UCSD-AML1 (cell line): ENCODE measurements at regions not wholly inside any gene's neighbourhood (a gene's known extent, or its start where the extent isn't known, plus 50 kb on each side); places are given as distances from the start of the nearest gene placed in this dataset.

Experiments used
- DNase-seq: peaks from one replicate; lab custom pipeline; 2025; ENCODE audit not compliant: unreplicated experiment; lab: John Stamatoyannopoulos, UW

DNA sequence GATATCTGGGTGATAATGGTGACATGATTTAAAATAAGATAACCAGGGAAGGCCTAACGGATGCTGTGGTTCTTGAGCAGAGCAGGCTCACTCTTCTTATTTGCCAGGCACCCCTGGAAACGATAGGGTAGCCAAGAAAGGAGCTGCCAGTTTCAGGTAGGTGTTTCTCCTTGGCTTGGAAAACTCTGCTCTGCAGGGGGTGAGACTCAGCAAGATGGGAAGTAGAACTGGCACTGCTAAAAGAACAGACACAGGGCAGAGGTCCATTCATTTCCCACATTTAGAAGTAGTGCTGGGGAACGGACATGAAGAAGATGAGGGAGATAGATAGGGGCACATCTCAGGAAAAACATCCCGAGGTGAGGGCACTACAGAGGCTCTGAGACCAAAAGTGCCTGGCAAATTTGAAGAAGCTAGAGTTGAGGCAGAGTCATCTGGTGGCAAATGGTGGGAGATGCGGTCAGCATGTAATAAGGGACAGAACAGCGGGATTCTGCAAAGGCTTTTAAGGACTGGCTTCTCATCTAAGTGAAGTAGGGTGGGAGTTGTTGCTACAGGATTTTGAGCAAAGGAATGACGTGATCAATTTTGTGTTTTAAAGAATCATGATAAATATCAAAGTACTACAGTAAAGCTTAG is 323.4 kb upstream of the PLSCR5 start:
- no peak for DNase-seq

DNA sequence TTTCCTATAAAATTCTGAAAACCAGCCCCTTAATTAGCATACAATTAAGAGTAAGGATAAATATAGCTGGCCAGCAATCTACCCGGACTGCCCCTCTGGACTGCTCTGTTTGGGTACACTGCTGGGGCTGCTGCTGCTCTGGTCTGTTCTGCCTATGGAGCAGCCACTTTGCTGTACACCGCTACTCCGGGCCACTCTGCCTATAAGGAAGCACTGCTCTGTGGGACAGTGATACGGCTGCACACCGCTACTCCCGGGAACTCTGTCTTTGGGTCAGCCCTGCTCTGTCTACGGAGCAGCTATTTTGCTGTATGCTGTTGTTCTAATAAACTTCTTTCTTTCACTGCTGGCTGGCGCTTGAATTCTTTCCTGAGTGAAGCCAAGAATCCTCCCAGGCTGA is 316.5 kb upstream of the PLSCR5 start:
- no peak for DNase-seq

DNA sequence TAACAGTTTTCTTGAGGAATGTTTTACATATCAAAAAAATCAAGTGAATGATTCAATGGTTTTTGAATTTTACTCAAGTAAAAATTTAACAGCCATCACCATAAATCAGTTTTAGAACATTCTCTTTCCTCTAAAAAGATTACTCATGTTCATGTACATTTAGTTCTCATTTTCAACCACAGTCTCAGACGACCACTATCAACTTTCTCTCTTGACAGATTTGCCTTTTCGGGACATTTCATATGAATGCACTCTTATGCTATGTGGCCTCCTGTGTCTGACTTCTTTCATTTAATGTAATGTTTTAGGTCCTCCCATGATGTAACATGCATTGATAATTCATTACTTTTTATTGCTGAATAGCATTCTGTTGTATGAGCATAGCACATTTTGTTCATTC is 309.3 kb upstream of the PLSCR5 start:
- DNase-seq: no peak

- no peak for DNase-seq
Measured at GRCh38 chr3:146912241-146913015, 307.3 kb upstream of the PLSCR5 start.

DNA sequence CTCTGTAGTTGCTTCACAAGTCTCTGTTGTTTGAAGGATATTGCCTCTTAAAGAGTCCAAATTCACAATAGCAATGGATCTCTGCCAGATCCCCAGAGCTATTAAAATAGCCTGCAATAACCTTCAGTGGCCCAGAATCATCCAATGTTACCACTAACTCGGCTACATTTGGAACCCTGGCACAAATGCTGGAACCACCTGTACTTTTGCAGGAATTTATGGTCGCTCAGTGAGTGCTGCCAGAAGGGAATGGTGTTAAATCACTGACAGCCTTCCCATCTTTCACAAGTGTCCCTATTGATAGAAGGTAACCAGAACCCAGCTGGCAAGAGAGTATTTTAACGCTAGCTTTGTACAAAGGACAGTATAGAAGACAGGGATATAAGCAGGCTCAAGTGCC is 298.8 kb upstream of the PLSCR5 start:
- DNase-seq: no peak

- no peak for DNase-seq
Measured at GRCh38 chr3:146899171-146899570, 294.0 kb upstream of the PLSCR5 start.

DNA sequence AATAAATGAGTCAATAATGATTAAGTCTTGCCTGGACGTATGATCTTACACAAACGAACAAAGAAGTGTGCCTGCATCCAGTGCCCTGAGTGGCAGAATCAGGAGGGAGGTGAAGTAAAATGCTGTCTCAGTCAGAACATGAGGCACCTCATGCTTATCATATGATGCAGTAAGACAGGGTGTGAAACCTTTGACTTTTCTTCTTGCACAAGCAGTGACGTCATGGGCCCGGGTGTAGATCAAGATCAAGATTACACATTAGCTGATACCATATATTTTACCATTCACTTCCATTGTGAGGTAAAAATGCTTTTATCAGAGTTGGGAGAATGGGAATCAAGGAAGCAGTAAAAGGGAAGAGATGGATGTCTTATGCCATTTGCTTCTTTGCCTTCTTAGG is 291.6 kb upstream of the PLSCR5 start:
- no peak for DNase-seq

GRCh38 chr3:146895026-146895749 is 290.0 kb upstream of the PLSCR5 start:
- no peak for DNase-seq

DNA sequence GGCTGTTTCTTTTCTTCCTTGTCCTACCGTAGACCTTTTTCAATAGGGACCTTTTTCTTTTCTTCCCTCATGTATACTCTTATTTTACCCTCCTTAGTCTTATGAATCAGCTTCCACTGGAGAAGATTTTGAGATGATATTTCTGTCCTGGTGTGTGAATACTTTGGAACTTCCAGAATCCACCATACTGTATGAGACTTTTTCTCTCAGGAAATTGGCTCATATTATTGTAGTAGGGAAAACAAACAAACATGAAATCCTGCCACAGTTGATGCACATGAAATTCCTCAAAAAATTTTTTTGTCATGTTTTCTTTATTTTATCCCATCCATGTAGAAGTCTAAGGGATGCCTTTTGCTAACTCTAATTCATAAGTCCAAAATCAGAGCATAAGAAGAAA is 289.3 kb upstream of the PLSCR5 start:
- no peak for DNase-seq

DNA sequence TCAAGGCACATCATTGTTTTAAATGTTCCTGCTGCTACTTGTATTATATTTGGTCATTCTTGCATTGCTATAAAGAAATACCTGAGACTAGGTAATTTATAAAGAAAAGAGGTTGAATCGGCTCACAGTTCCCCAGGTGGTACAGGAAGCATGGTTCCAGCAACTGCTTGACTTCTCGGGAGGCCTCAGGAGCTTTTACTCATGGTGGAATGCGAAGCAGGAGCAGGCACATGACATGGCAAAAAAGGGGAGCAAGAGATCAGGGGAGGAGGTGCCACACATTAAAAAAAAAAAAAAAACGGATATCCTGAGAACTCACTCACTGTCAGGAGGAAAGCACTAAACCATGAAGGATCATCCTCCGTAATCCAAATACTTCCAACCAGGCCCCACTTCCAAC is 286.9 kb upstream of the PLSCR5 start:
- no peak for DNase-seq

DNA sequence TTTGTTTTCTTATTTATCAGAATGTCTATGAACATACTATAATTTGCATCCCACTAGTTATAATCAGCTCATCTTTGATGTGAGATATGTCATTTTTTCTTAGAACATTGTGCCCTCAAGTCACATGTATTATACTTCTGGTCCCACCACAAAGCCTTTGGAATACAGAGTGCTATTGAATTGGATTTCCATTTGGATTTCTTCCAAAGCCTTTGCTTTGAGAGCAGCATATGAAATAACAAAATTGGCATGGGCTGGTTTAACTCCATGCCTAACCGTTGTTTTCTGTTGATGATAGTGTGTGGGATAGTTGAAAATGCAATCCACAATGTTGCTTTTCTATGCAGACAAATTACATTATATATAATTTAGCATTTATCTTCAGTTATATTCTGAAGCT is 284.5 kb upstream of the PLSCR5 start:
- DNase-seq: no peak

DNA sequence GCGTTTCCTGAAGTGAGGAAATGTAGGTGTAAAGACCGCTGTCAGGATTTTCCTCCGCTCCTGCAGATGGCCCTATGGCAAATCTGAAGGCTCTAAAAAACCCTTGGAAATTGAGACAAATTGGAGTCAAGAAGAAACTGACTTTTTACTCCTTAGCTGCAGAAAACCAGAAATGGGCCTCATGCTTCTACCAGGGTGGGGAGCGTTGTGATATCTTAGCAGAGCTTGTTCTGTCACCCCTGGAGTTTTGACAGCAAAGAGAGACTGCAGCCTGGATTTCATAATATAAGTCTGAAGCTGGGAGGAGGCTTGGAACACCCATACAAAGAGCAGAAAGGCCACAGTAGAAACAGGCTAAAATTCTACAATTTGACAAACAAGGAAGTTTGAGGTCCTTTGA is 283.0 kb upstream of the PLSCR5 start:
- no peak for DNase-seq

GRCh38 chr3:146884721-146885120 is 279.6 kb upstream of the PLSCR5 start:
- DNase-seq: no peak

DNA sequence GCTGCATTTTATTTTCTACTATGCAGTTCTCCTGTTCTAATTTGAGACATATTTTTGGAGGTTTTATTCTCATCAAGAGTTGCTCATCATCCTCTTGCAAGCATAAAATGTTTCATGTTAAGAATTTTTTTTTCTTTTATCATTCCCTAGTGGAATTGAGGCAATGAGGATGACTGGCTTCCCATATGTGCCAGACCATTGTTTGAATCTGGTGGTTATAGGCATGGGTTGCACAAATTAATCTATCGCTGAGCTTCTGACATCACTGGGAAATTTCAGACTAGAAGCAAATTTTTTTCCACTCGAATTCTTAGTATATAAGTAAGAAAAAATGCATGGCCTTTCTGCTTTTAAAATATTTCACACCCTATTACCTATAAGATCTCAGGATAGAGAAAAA is 279.1 kb upstream of the PLSCR5 start:
- no peak for DNase-seq

DNA sequence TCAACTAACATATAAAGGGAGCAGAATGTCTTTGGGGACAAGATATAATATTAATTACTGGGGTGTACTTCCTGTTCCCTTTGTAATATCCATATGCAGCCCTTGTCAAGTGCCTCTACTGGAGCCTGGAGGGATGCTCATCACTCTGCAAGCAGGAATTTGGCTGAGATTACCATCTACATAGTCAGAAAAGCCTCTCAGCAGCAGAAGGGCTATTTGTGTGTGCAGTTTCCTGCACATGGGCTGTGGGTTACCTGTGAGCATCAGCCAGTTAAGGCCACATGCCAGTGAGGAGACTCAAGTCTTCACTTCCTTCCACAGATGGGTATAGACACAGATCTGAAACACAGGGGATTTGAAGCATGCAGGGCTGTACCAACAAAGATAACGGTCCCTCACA is 278.1 kb upstream of the PLSCR5 start:
- DNase-seq: no peak

- no peak for DNase-seq
Measured at GRCh38 chr3:146881966-146882760, 277.0 kb upstream of the PLSCR5 start.

DNA sequence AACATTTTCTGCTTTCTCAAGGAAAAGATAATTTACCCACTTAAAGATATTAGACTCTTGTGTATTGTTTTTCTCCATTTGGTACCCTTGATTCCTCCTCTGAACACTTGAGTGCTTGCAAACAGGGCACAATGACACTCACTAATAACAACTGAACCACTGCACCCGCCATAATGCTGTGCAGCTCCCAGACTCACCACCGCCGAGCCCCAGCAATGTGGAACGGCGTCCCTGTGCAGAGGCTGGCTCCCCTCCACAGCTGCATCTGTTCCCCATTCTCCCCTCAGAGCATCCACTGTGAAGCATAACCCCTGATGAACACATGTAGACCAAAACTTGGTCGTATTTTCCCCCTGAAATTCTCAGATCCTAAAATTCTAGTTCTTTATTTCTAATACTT is 276.2 kb upstream of the PLSCR5 start:
- DNase-seq: no peak

DNA sequence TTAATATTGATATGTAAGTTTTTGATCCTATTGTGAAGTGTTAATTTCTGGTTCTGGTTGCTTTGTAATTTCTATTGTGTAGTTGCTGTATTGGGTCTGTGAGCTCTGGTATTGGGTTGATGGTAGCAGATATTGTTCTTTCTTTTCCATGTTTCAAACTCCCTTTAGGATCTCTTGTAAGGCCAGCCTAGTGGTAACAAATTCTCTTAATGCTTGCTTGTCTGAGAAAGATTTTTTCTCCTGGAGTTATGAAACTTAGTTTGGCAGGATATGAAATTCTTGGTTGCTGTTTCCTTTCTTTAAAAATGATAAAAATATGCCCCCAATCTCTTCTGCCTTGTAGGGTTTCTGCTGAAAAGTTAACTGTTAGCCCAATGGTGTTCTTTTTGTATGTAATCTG is 268.6 kb upstream of the PLSCR5 start:
- no peak for DNase-seq

DNA sequence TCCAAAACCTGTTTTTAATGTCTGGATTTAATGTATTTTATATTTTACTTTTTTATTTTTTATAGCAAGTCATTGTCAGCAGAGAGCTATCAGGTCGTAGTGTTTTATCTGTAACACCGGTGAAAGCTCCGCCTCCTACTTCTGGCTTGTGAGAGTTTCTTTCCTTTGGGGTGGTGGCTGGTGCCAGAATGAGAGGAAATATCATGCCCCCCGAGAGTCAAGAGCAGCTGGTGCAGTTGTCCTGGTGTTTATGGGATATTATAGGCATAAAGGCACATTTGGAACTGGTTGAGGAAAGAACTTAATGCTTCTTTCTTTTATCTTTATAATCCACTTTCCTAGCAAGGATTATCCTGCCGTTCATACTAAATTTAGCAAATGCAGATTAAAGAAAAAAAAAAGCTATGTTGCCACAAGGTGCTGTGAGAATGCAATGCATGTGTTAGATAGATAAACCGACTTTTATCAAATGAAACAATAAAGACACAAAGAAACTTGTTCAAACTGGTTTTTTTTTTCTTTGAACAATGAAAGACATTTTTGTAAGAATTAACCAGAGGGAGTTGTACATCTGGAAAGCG is 260.1 kb upstream of the PLSCR5 start:
- no peak for DNase-seq

- DNase-seq: no peak
Measured at GRCh38 chr3:146861262-146861661, 256.1 kb upstream of the PLSCR5 start.

DNA sequence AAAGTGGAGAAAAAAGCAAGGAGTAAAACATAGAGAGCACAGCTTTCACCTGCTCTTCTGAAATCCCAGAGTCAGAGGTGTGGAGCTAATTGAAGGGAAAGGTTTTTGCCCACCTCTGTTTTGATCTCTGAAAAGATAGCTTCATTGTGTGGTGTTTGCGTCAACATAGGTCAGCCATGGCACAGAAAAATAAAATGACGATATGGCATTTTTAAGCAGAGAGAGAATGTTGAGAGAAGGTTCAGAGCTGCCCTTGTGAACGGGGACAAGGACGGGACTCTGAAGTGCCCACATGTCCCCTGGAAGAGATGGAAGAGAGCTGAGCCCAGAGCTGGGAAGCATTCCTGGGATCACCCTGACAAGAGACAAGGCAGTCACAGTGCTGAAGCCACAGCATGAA is 249.4 kb upstream of the PLSCR5 start:
- no peak for DNase-seq
